MM.1S (cell line): ENCODE measurements at regions not wholly inside any gene's neighbourhood (a gene's known extent, or its start where the extent isn't known, plus 50 kb on each side); places are given as distances from the start of the nearest gene placed in this dataset.

Experiments used
- DNase-seq: peaks from one replicate; pipeline ENCODE4 v3.0.0-alpha.2; 2015
- H2AFZ ChIP-seq: fragments of 300-600 bp; sonication (generic); 2 replicates; pipeline ENCODE4 v1.6.0; 2016; ENCODE audit warnings: antibody characterized with exemption, low read length
- H3F3A ChIP-seq: fragments of 300-600 bp; sonication (generic); 2 replicates; pipeline ENCODE4 v1.6.1; 2016; ENCODE audit warnings: mild to moderate bottlenecking, antibody characterized with exemption, low read length, moderate library complexity, mixed read lengths; ENCODE audit not compliant: insufficient read depth
- H3K27ac ChIP-seq: fragments of 300-600 bp; sonication (generic); 2 replicates; pipeline ENCODE4 v1.5.1; 2016; ENCODE audit warnings: mild to moderate bottlenecking, low read length
- H3K27me3 ChIP-seq: fragments of 300-600 bp; sonication (generic); replicated peaks from 2 replicates; pipeline ENCODE4 v1.6.0; 2016; ENCODE audit warnings: low read length; ENCODE audit not compliant: insufficient read depth
- H3K36me3 ChIP-seq: fragments of 300-600 bp; sonication (generic); replicated peaks from 2 replicates; pipeline ENCODE4 v1.6.1; 2016; ENCODE audit warnings: mild to moderate bottlenecking, low read length, mixed read lengths; ENCODE audit not compliant: insufficient read depth
- H3K4me1 ChIP-seq: fragments of 300-600 bp; sonication (generic); 2 replicates; pipeline ENCODE4 v1.6.1; 2016; ENCODE audit warnings: low read length, mixed read lengths
- H3K4me2 ChIP-seq: fragments of 300-600 bp; sonication (generic); 2 replicates; pipeline ENCODE4 v1.6.0; 2016; ENCODE audit warnings: low read depth, low read length
- H3K4me3 ChIP-seq: fragments of 300-600 bp; sonication (generic); 2 replicates; pipeline ENCODE4 v1.5.1; 2016; ENCODE audit warnings: low read length, mixed read lengths
- H3K79me2 ChIP-seq: fragments of 300-600 bp; sonication (generic); 2 replicates; pipeline ENCODE4 v1.6.1; 2016; ENCODE audit warnings: mixed run types, low read length, mixed read lengths
- H3K9ac ChIP-seq: fragments of 300-600 bp; sonication (generic); 2 replicates; pipeline ENCODE4 v1.6.1; 2016; ENCODE audit warnings: low read length, mixed read lengths
- H3K9me2 ChIP-seq: fragments of 300-600 bp; sonication (generic); replicated peaks from 2 replicates; pipeline ENCODE4 v1.6.1; 2016; ENCODE audit warnings: mild to moderate bottlenecking, low read length, mixed read lengths; ENCODE audit not compliant: insufficient read depth
- H3K9me3 ChIP-seq: fragments of 300-600 bp; sonication (generic); replicated peaks from 2 replicates; pipeline ENCODE4 v1.6.1; 2016; ENCODE audit warnings: mild to moderate bottlenecking, low read length, mixed read lengths; ENCODE audit not compliant: insufficient read depth
- H4K20me1 ChIP-seq: fragments of 300-600 bp; sonication (generic); 2 replicates; pipeline ENCODE4 v1.6.1; 2016; ENCODE audit warnings: mild to moderate bottlenecking, low read length, moderate library complexity, mixed read lengths; ENCODE audit not compliant: insufficient read depth
- CTCF ChIP-seq: fragments of 300-600 bp; sonication (generic); IDR thresholded peaks from 2 replicates; pipeline ENCODE4 v1.5.1; 2016; ENCODE audit warnings: antibody characterized with exemption, low read length, mixed read lengths
- EZH2 ChIP-seq: fragments of 300-600 bp; sonication (generic); optimal IDR thresholded peaks from 2 replicates; pipeline ENCODE3; 2017; ENCODE audit warnings: low read depth, mild to moderate bottlenecking, antibody characterized with exemption, low read length, mixed read lengths
- EZH2phosphoT487 ChIP-seq: fragments of 300-600 bp; sonication (generic); IDR thresholded peaks from 2 replicates; pipeline ENCODE4 v1.6.1; 2018; ENCODE audit warnings: antibody characterized with exemption, low read length

- Histone ChIP-seq H3K4me1 (no peaks in the 10 kb centered on the region), H3F3A (no peaks in the 10 kb centered on the region), H3K4me2 (no peak overlapping the region), H3K27ac (no peak overlapping the region), H3K9me2 (no peaks in the 10 kb centered on the region), H3K27me3 (no peaks in the 10 kb centered on the region), H2AFZ (no peak overlapping the region), H3K36me3 (no peaks in the 10 kb centered on the region), H3K9me3 (no peaks in the 10 kb centered on the region), H3K4me3 (no peak overlapping the region), H4K20me1 (no peaks in the 10 kb centered on the region), H3K9ac (no peak overlapping the region), H3K79me2 (no peaks in the 10 kb centered on the region)
- TF ChIP-seq EZH2 (no peak), EZH2phosphoT487 (no peak), CTCF (no peak)
- DNase-seq = no peak
These were observed 263.7 kb downstream of the TTC6 start for GRCh38 chr14:37859177-37859576.

- Histone ChIP-seq H3K4me3 (no peak overlapping the region), H3K9me2 (no peaks in the 10 kb centered on the region), H3K36me3 (no peaks in the 10 kb centered on the region), H3K4me2 (no peak overlapping the region), H3K4me1 (no peaks in the 10 kb centered on the region), H3F3A (no peaks in the 10 kb centered on the region), H3K27me3 (no peaks in the 10 kb centered on the region), H2AFZ (no peak overlapping the region), H3K27ac (no peak overlapping the region), H3K79me2 (no peaks in the 10 kb centered on the region), H4K20me1 (no peaks in the 10 kb centered on the region), H3K9ac (no peak overlapping the region), H3K9me3 (no peaks in the 10 kb centered on the region)
- TF ChIP-seq EZH2 (no peak), CTCF (no peak), EZH2phosphoT487 (no peak)
- no peak for DNase-seq
These were observed 266.8 kb downstream of the TTC6 start for GRCh38 chr14:37862263-37862662.

- TF ChIP-seq CTCF = no peak
- H3K4me2 ChIP-seq = no peak overlapping the region
- no peak for DNase-seq
- H3K4me3 ChIP-seq = no peak overlapping the region
- H3K36me3 ChIP-seq = no peaks in the 10 kb centered on the region
- no peaks in the 10 kb centered on the region for H3K27me3 ChIP-seq
- no peaks in the 10 kb centered on the region for H3F3A ChIP-seq
- no peak overlapping the region for H3K27ac ChIP-seq
- no peaks in the 10 kb centered on the region for H3K79me2 ChIP-seq
- no peaks in the 10 kb centered on the region for H3K9me3 ChIP-seq
- H2AFZ ChIP-seq = no peak overlapping the region
- no peaks in the 10 kb centered on the region for H4K20me1 ChIP-seq
- no peak overlapping the region for H3K9ac ChIP-seq
- H3K4me1 ChIP-seq = no peaks in the 10 kb centered on the region
- H3K9me2 ChIP-seq = no peaks in the 10 kb centered on the region
These were observed 268.7 kb downstream of the TTC6 start for GRCh38 chr14:37864128-37864527.
